CD4-positive, alpha-beta T cell (primary cell): ENCODE measurements at regions not wholly inside any gene's neighbourhood (a gene's known extent, or its start where the extent isn't known, plus 50 kb on each side); places are given as distances from the start of the nearest gene placed in this dataset.

Source experiments
- ATAC-seq: fragments of 200-7000 bp; cut with Tn5 transposase; one replicate; pipeline ENCODE4 v1.10.0; 2022; ENCODE audit warnings: mild to moderate bottlenecking; ENCODE audit not compliant: poor library complexity
- CTCF ChIA-PET: fragments of 350-600 bp; sonication (Branson Sonifier 250); formaldehyde crosslinking; loops from one replicate; lab custom pipeline; 2021; ENCODE audit warnings: antibody characterized with exemption, inconsistent platforms; lab: Charles Lee
- POLR2A ChIA-PET: fragments of 350-600 bp; sonication (Branson Sonifier 250); formaldehyde crosslinking; loops from one replicate; lab custom pipeline; 2021; ENCODE audit warnings: antibody characterized with exemption, inconsistent platforms; lab: Charles Lee
- DNase-seq, 14 experiments: peaks; one replicate each; pipeline ENCODE4 v3.0.0-alpha.2; 2013 to 2020; ENCODE audit warnings: mixed read lengths in 2 of 14
- H3K27ac ChIP-seq, 2 donors: one replicate each; pipeline versions ENCODE4 v1.5.1 to v1.7.0; 2013; ENCODE audit warnings: low read length in 2 of 2, low read depth in 1 of 2, mild to moderate bottlenecking in 1 of 2
- H3K27me3 ChIP-seq, 2 experiments: 1 replicate in 1 of 2; 2 replicates in 1 of 2; pipeline versions ENCODE4 v1.6.1 to v1.7.0; 2013; ENCODE audit warnings: low read length in 2 of 2, control low read depth in 1 of 2, mild to moderate bottlenecking in 1 of 2, moderate library complexity in 1 of 2; ENCODE audit not compliant: insufficient read depth in 2 of 2, control insufficient read depth in 1 of 2
- H3K36me3 ChIP-seq: one replicate; pipeline ENCODE4 v1.6.1; 2013; ENCODE audit warnings: low read length, control low read depth; ENCODE audit not compliant: insufficient read depth
- H3K4me1 ChIP-seq: one replicate; pipeline ENCODE4 v1.6.1; 2013; ENCODE audit warnings: low read length, control low read depth; ENCODE audit not compliant: insufficient read depth
- H3K4me3 ChIP-seq: one replicate; pipeline ENCODE4 v1.5.1; 2013; ENCODE audit warnings: mild to moderate bottlenecking, low read length, moderate library complexity
- H3K9me3 ChIP-seq, 2 experiments: 1 replicate in 1 of 2; 2 replicates in 1 of 2; pipeline versions ENCODE4 v1.6.1 to v1.7.0; 2013; ENCODE audit warnings: low read length in 2 of 2, mild to moderate bottlenecking in 2 of 2, control low read depth in 1 of 2, moderate library complexity in 1 of 2; ENCODE audit not compliant: control insufficient read depth in 1 of 2, insufficient read depth in 1 of 2
- H3K27ac Mint-ChIP-seq: one replicate; pipeline ENCODE4 v1.8.0; 2020; ENCODE audit warnings: mixed read lengths
- H3K27me3 Mint-ChIP-seq: one replicate; pipeline ENCODE4 v1.8.0; 2021; ENCODE audit warnings: mixed read lengths
- H3K36me3 Mint-ChIP-seq: one replicate; pipeline ENCODE4 v1.8.0; 2021; ENCODE audit warnings: low read depth, mixed read lengths
- H3K4me1 Mint-ChIP-seq: one replicate; pipeline ENCODE4 v1.8.0; 2021; ENCODE audit warnings: low read depth, mixed read lengths
- H3K4me3 Mint-ChIP-seq: one replicate; pipeline ENCODE4 v1.8.0; 2020; ENCODE audit warnings: mild to moderate bottlenecking, mixed read lengths
- H3K9me3 Mint-ChIP-seq: one replicate; pipeline ENCODE4 v1.8.0; 2020; ENCODE audit warnings: mixed read lengths
- intact Hi-C, 2 experiments: fragments of 100-400 bp; cut with DNase I in 1 of 2; cut with micrococcal nuclease in 1 of 2; formaldehyde crosslinking; loops; one replicate each; pipeline versions ENCODE4 v1.15.1 to v1.9.0; 2023 to 2025; cut with DNase I, micrococcal nuclease
- TF ChIP-seq, protein P1 (sequence below): fragments of 200-600 bp; IDR thresholded peaks from one replicate; pipeline ENCODE4 v1.8.0; 2022; ENCODE audit warnings: antibody characterized with exemption, mild to moderate bottlenecking

DNA sequence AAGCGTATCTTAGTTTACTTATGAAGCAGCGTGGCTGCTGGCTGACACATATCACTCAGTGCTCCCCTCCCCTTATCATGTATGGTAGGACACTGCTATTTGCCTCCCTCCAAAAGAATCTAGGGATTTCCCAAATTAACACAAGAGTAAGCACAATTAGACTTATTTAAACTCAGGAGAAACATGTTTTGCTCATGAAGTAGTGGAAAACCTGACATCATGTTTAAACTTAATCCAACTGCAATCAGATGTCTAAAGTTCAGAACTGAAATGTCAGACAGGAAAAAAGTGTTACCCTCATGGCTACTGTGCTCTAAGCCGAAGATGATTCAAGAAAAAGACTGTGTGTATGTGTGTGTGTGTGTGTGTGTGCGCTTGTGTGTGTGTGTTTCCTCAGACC is 324.1 kb upstream of the TNC start:
- no peak overlapping the region for H3K4me3 Mint-ChIP-seq
- no peak overlapping the region for H3K27ac ChIP-seq
- peaks cover 4% of the 10 kb centered on the region for H3K27me3 Mint-ChIP-seq
- H3K27me3 ChIP-seq, result no peaks in the 10 kb centered on the region
- no peak overlapping the region for H3K27ac Mint-ChIP-seq
- TF ChIP-seq, protein P1, sequence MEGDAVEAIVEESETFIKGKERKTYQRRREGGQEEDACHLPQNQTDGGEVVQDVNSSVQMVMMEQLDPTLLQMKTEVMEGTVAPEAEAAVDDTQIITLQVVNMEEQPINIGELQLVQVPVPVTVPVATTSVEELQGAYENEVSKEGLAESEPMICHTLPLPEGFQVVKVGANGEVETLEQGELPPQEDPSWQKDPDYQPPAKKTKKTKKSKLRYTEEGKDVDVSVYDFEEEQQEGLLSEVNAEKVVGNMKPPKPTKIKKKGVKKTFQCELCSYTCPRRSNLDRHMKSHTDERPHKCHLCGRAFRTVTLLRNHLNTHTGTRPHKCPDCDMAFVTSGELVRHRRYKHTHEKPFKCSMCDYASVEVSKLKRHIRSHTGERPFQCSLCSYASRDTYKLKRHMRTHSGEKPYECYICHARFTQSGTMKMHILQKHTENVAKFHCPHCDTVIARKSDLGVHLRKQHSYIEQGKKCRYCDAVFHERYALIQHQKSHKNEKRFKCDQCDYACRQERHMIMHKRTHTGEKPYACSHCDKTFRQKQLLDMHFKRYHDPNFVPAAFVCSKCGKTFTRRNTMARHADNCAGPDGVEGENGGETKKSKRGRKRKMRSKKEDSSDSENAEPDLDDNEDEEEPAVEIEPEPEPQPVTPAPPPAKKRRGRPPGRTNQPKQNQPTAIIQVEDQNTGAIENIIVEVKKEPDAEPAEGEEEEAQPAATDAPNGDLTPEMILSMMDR, result no peak
- ChIA-PET POLR2A (no interaction called here), CTCF (no interaction called here)
- H3K9me3 Mint-ChIP-seq, result no peaks in the 10 kb centered on the region
- ATAC-seq (no peak), DNase-seq (no peak)
- H3K4me3 ChIP-seq, result no peak overlapping the region
- H3K36me3 ChIP-seq, result no peaks in the 10 kb centered on the region
- no peaks in the 10 kb centered on the region for H3K36me3 Mint-ChIP-seq
- intact Hi-C loops, result no loop called here
- no peaks in the 10 kb centered on the region for H3K9me3 ChIP-seq
- no peaks in the 10 kb centered on the region for H3K4me1 ChIP-seq
- no peaks in the 10 kb centered on the region for H3K4me1 Mint-ChIP-seq

GRCh38 chr9:115443890-115444289 is 325.9 kb upstream of the TNC start:
- no peaks in the 10 kb centered on the region for H3K4me1 ChIP-seq
- no peaks in the 10 kb centered on the region for H3K36me3 ChIP-seq
- DNase-seq (no peak), ATAC-seq (no peak)
- no peaks in the 10 kb centered on the region for H3K27me3 ChIP-seq
- H3K4me3 ChIP-seq, result no peak overlapping the region
- H3K27ac ChIP-seq, result no peak overlapping the region
- POLR2A ChIA-PET, result no interaction called here
- CTCF ChIA-PET, result no interaction called here
- H3K9me3 ChIP-seq, result no peaks in the 10 kb centered on the region
- Mint-ChIP-seq H3K4me1 (no peaks in the 10 kb centered on the region), H3K4me3 (no peak overlapping the region), H3K9me3 (no peaks in the 10 kb centered on the region), H3K36me3 (no peaks in the 10 kb centered on the region), H3K27me3 (peaks cover 4% of the 10 kb centered on the region), H3K27ac (no peak overlapping the region)
- intact Hi-C loops, result no loop called here
- TF ChIP-seq, protein P1, result no peak

- Mint-ChIP-seq H3K36me3 (no peaks in the 10 kb centered on the region), H3K27me3 (peaks cover 4% of the 10 kb centered on the region), H3K9me3 (no peaks in the 10 kb centered on the region), H3K27ac (no peak overlapping the region), H3K4me1 (no peaks in the 10 kb centered on the region), H3K4me3 (no peak overlapping the region)
- TF ChIP-seq, protein P1, result no peak
- POLR2A ChIA-PET, result no interaction called here
- CTCF ChIA-PET, result no interaction called here
- DNase-seq (no peak), ATAC-seq (no peak)
- Histone ChIP-seq H3K27ac (no peak overlapping the region), H3K27me3 (no peaks in the 10 kb centered on the region), H3K9me3 (no peaks in the 10 kb centered on the region), H3K4me1 (no peaks in the 10 kb centered on the region), H3K36me3 (no peaks in the 10 kb centered on the region), H3K4me3 (no peak overlapping the region)
- intact Hi-C loops, result no loop called here
Measured at GRCh38 chr9:115444959-115445358, 327.0 kb upstream of the TNC start.
